Neuronal stem cell (in vitro differentiated cells): ENCODE measurements at regions not wholly inside any gene's neighbourhood (a gene's known extent, or its start where the extent isn't known, plus 50 kb on each side); places are given as distances from the start of the nearest gene placed in this dataset.

ENCODE experiments used
- DNase-seq: peaks from one replicate; pipeline ENCODE4 v3.0.0-alpha.2; 2013; ENCODE audit warnings: low spot score
- H2AFZ ChIP-seq: one replicate; pipeline ENCODE4 v1.6.1; 2013; ENCODE audit warnings: mild to moderate bottlenecking, low read length, inconsistent platforms
- H2AK5ac ChIP-seq: 2 replicates; pipeline ENCODE4 v1.6.1; 2013; ENCODE audit warnings: low read depth, mild to moderate bottlenecking, inconsistent platforms, low read length, moderate library complexity, mixed read lengths
- H2BK120ac ChIP-seq: 2 replicates; pipeline ENCODE4 v1.6.1; 2013; ENCODE audit warnings: low read depth, mild to moderate bottlenecking, inconsistent platforms, low read length, moderate library complexity, mixed read lengths
- H2BK12ac ChIP-seq: one replicate; pipeline ENCODE4 v1.6.1; 2013; ENCODE audit warnings: low read length, inconsistent platforms
- H2BK15ac ChIP-seq: 2 replicates; pipeline ENCODE4 v1.6.1; 2013; ENCODE audit warnings: mild to moderate bottlenecking, low read length, inconsistent platforms, mixed read lengths
- H2BK5ac ChIP-seq: one replicate; pipeline ENCODE4 v1.6.1; 2013; ENCODE audit warnings: inconsistent platforms, mild to moderate bottlenecking, low read length, moderate library complexity
- H3K14ac ChIP-seq: one replicate; pipeline ENCODE4 v1.6.1; 2013; ENCODE audit warnings: low read length, inconsistent platforms
- H3K18ac ChIP-seq: 2 replicates; pipeline ENCODE4 v1.6.1; 2013; ENCODE audit warnings: low read length, inconsistent platforms
- H3K23ac ChIP-seq: 2 replicates; pipeline ENCODE4 v1.6.1; 2013; ENCODE audit warnings: low read depth, mild to moderate bottlenecking, mixed read lengths, low read length, inconsistent platforms; ENCODE audit not compliant: poor library complexity
- H3K27ac ChIP-seq: replicated peaks from 3 replicates; pipeline ENCODE4 v1.5.1; 2013; ENCODE audit warnings: low read length, inconsistent platforms
- H3K27me3 ChIP-seq, 3 experiments: 2 replicates each; pipeline ENCODE4 v1.6.1; 2013; ENCODE audit warnings: low read length in 3 of 3, mild to moderate bottlenecking in 2 of 3, inconsistent platforms in 1 of 3, low read depth in 1 of 3, mixed read lengths in 1 of 3, moderate library complexity in 1 of 3; ENCODE audit not compliant: control insufficient read depth in 3 of 3, insufficient read depth in 3 of 3
- H3K36me3 ChIP-seq, 2 donors: replicated peaks in 1 of 2; 2 replicates each; pipeline ENCODE4 v1.6.1; 2013; ENCODE audit warnings: low read length in 2 of 2; ENCODE audit not compliant: control insufficient read depth in 2 of 2, insufficient read depth in 2 of 2
- H3K4ac ChIP-seq: 2 replicates; pipeline ENCODE4 v1.6.1; 2013; ENCODE audit warnings: inconsistent platforms, mild to moderate bottlenecking, low read length, moderate library complexity
- H3K4me1 ChIP-seq, 2 donors: 1 replicate in 1 of 2; 2 replicates in 1 of 2; pipeline ENCODE4 v1.6.1; 2013; ENCODE audit warnings: low read length in 2 of 2, low read depth in 1 of 2; ENCODE audit not compliant: control insufficient read depth in 2 of 2, insufficient read depth in 1 of 2
- H3K4me2 ChIP-seq: one replicate; pipeline ENCODE4 v1.6.1; 2013; ENCODE audit warnings: mild to moderate bottlenecking, low read length, inconsistent platforms; ENCODE audit not compliant: insufficient read depth, poor library complexity, severe bottlenecking
- H3K4me3 ChIP-seq, 2 donors: 2 replicates each; pipeline ENCODE4 v1.5.1; 2013; ENCODE audit warnings: low read length in 2 of 2, mild to moderate bottlenecking in 2 of 2, inconsistent platforms in 1 of 2, moderate library complexity in 1 of 2
- H3K79me1 ChIP-seq: one replicate; pipeline ENCODE4 v1.6.1; 2013; ENCODE audit warnings: low read depth, mild to moderate bottlenecking, inconsistent platforms, low read length, moderate library complexity
- H3K9ac ChIP-seq: one replicate; pipeline ENCODE4 v1.6.1; 2013; ENCODE audit warnings: mild to moderate bottlenecking, low read depth, low read length, inconsistent platforms; ENCODE audit not compliant: poor library complexity
- H3K9me3 ChIP-seq, 2 donors: replicated peaks in 1 of 2; 2 replicates each; pipeline versions ENCODE3 to v1.6.1; 2013; ENCODE audit warnings: low read length in 2 of 2, mild to moderate bottlenecking in 2 of 2, inconsistent platforms in 1 of 2, low read depth in 1 of 2, mixed read lengths in 1 of 2, moderate library complexity in 1 of 2; ENCODE audit not compliant: control insufficient read depth in 2 of 2, insufficient read depth in 1 of 2
- H4K8ac ChIP-seq: one replicate; pipeline ENCODE4 v1.6.1; 2013; ENCODE audit warnings: low read depth, mild to moderate bottlenecking, inconsistent platforms, low read length, moderate library complexity
- H4K91ac ChIP-seq: one replicate; pipeline ENCODE4 v1.6.1; 2013; ENCODE audit warnings: low read length, low read depth, mild to moderate bottlenecking, inconsistent platforms; ENCODE audit not compliant: poor library complexity
- WGBS, 2 donors: extraction: QIAGEN DNeasy Blood & Tissue Kit; methylation state at CpG; one replicate each; pipeline ENCODE4 v1.1.7; 2013; ENCODE audit warnings: missing lambda C conversion rate in 2 of 2, mixed read lengths in 1 of 2; ENCODE audit not compliant: insufficient read length in 2 of 2, insufficient replicate concordance in 1 of 2; ENCODE audit errors: extremely low coverage in 2 of 2; 5-methylcytosine and 5-hydroxymethylcytosine counted together

DNA sequence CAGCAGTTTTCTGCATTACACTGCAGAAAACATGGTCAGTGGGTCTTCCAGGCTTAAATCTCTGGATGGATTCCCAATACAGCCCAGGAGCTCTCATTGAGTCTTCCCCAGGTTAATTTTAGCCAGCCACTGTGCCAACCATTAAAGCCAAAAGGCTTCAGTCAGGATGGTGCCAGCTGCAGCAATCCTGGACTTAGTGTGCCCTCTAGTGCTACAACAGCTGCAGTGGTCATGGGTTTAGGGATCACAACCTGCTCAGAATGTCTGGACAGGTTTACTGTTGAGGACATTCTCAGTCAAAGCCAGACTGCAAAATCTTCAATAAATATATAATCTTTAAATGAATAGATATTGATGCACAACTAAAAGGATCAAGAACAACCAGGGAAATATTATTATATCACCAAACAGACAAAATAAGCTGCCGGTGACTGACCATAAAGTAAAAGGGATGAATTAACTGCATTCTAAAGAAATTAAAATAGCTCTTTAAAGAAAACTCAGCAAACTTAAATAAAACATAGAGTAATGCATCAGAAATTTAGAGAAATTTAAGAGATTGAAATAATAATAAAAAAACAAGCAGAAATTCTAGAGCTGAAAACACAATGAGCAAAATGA is 639.9 kb downstream of the SPOCK3 start:
- peak; percentile 47 for DNase-seq

GRCh38 chr4:166600264-166600663 is 634.0 kb downstream of the SPOCK3 start:
- H3K79me1 ChIP-seq, result no peaks in the 10 kb centered on the region
- H4K8ac ChIP-seq, result no peak overlapping the region
- no peak overlapping the region for H3K14ac ChIP-seq
- H3K18ac ChIP-seq, result no peak overlapping the region
- H2BK5ac ChIP-seq, result no peak overlapping the region
- no peak overlapping the region for H2AK5ac ChIP-seq
- no peak overlapping the region for H3K4ac ChIP-seq
- H3K4me1 ChIP-seq, result no peaks in the 10 kb centered on the region
- no peak for DNase-seq
- no peaks in the 10 kb centered on the region for H3K9me3 ChIP-seq
- no peak overlapping the region for H3K4me2 ChIP-seq
- H3K27ac ChIP-seq, result no peak overlapping the region
- H3K23ac ChIP-seq, result no peak overlapping the region
- no peak overlapping the region for H3K4me3 ChIP-seq
- H4K91ac ChIP-seq, result no peak overlapping the region
- H2BK15ac ChIP-seq, result no peak overlapping the region
- H3K27me3 ChIP-seq, result no peaks in the 10 kb centered on the region
- no peak overlapping the region for H2AFZ ChIP-seq
- H2BK12ac ChIP-seq, result no peak overlapping the region
- H2BK120ac ChIP-seq, result no peak overlapping the region
- H3K36me3 ChIP-seq, result no peaks in the 10 kb centered on the region
- no peak overlapping the region for H3K9ac ChIP-seq
- no CpG with 5 or more reads among the region's 1 CpG for WGBS, 2 donors

More for the DNA sequence above, 639.9 kb downstream of the SPOCK3 start:
- Histone ChIP-seq H4K8ac (no peak overlapping the region), H3K9ac (no peak overlapping the region), H3K4me3 (no peak overlapping the region), H3K4ac (no peak overlapping the region), H2BK5ac (no peak overlapping the region), H2BK12ac (no peak overlapping the region), H3K23ac (no peak overlapping the region), H3K27ac (no peak overlapping the region), H3K18ac (no peak overlapping the region), H3K9me3 (no peaks in the 10 kb centered on the region), H3K27me3 (no peaks in the 10 kb centered on the region), H2AFZ (no peak overlapping the region), H2AK5ac (no peak overlapping the region), H2BK120ac (no peak overlapping the region), H3K4me2 (no peak overlapping the region), H2BK15ac (no peak overlapping the region), H3K79me1 (no peaks in the 10 kb centered on the region), H4K91ac (no peak overlapping the region), H3K4me1 (no peaks in the 10 kb centered on the region), H3K36me3 (no peaks in the 10 kb centered on the region), H3K14ac (no peak overlapping the region)
- WGBS, 2 donors, result no CpG with 5 or more reads among the region's 1 CpG

DNA sequence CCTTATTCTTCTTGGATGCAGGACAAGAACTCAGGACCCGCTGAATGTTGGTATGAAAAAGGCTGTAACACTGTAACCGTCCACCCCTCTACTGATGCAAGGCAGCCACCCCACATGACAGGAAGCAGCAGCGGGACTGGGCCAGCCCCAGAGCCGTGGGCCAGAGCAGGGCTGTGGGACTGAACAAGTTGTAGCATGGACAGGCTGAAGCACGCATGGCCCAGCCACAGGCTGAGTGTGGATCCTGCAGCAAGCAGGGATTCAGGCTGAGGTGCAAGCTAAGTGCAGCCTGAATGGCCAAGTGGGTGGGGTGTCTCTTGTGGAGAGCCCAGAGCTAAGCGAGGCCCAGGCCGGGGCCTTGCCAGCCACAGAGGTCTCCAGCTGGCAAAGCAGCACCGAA is 632.2 kb downstream of the SPOCK3 start:
- Histone ChIP-seq H4K91ac (no peak overlapping the region), H3K14ac (peak overlapping the region; percentile 64), H3K27me3 (no peaks in the 10 kb centered on the region), H2AFZ (no peak overlapping the region), H2BK12ac (no peak overlapping the region), H2AK5ac (no peak overlapping the region), H3K9me3 (no peaks in the 10 kb centered on the region), H3K36me3 (no peaks in the 10 kb centered on the region), H3K4me2 (no peak overlapping the region), H2BK5ac (no peak overlapping the region), H3K23ac (no peak overlapping the region), H2BK15ac (no peak overlapping the region), H3K27ac (no peak overlapping the region), H2BK120ac (no peak overlapping the region), H3K4me3 (no peak overlapping the region), H4K8ac (no peak overlapping the region), H3K4me1 (no peaks in the 10 kb centered on the region), H3K18ac (peak overlapping the region; percentile 70), H3K79me1 (no peaks in the 10 kb centered on the region), H3K4ac (no peak overlapping the region), H3K9ac (no peak overlapping the region)
- no peak for DNase-seq
- WGBS, 2 donors, result no CpG with 5 or more reads among the region's 8 CpGs

- Histone ChIP-seq H3K4me2 (no peak overlapping the region), H3K27me3 (no peaks in the 10 kb centered on the region), H3K4me3 (no peak overlapping the region), H3K14ac (no peak overlapping the region), H3K79me1 (no peaks in the 10 kb centered on the region), H3K36me3 (no peaks in the 10 kb centered on the region), H3K9me3 (no peaks in the 10 kb centered on the region), H2BK120ac (no peak overlapping the region), H3K4ac (no peak overlapping the region), H3K23ac (no peak overlapping the region), H3K9ac (no peak overlapping the region), H4K91ac (no peak overlapping the region), H3K18ac (no peak overlapping the region), H2AK5ac (no peak overlapping the region), H2BK15ac (no peak overlapping the region), H2BK5ac (no peak overlapping the region), H4K8ac (no peak overlapping the region), H2BK12ac (no peak overlapping the region), H3K27ac (no peak overlapping the region), H2AFZ (no peak overlapping the region), H3K4me1 (no peaks in the 10 kb centered on the region)
- no peak for DNase-seq
- WGBS, 2 donors, result no CpG with 5 or more reads among the region's 6 CpGs
These were observed 611.8 kb downstream of the SPOCK3 start for GRCh38 chr4:166622425-166622977.
